ENCODE measurements at regions not wholly inside any gene's neighbourhood (a gene's known extent, or its start where the extent isn't known, plus 50 kb on each side); places are given as distances from the start of the nearest gene placed in this dataset.
"Not testable (repeated sequence)": the region's sequence is repeated elsewhere in the genome, so short reads cannot be mapped to it uniquely, and the experiment has no call there.

GRCh38 chr11:91528965-91529364 is 695.7 kb upstream of the FAT3 start:
- Histone ChIP-seq H3K4me1 (ENCODE audit: control insufficient read depth, insufficient read depth, low read length) (no peaks in the 10 kb centered on the region), H3K27ac (ENCODE audit: insufficient read depth, low read depth, low read length, poor library complexity, severe bottlenecking) (no peak overlapping the region), H3K36me3 (ENCODE audit: control insufficient read depth, insufficient read depth, low read length) (no peaks in the 10 kb centered on the region), H3K27me3 (ENCODE audit: control insufficient read depth, insufficient read depth, low read length, poor library complexity, severe bottlenecking) (no peaks in the 10 kb centered on the region), H3K4me3 (ENCODE audit: insufficient read depth, low read depth, low read length) (no peak overlapping the region), H3K9me3 (ENCODE audit: control insufficient read depth, low read length) (no peaks in the 10 kb centered on the region)
- WGBS, 2 experiments: 100% methylated on average over 1 of the region's 1 CpG; no CpG with 5 or more reads in 1 of the 2 experiments

GRCh38 chr11:91527380-91528030 is 697.1 kb upstream of the FAT3 start:
- no peak overlapping the region for H3K27ac ChIP-seq (ENCODE audit: insufficient read depth, low read depth, low read length, poor library complexity, severe bottlenecking)
- no peaks in the 10 kb centered on the region for H3K4me1 ChIP-seq (ENCODE audit: control insufficient read depth, insufficient read depth, low read length)
- H3K27me3 ChIP-seq (ENCODE audit: control insufficient read depth, insufficient read depth, low read length, poor library complexity, severe bottlenecking): no peaks in the 10 kb centered on the region
- H3K9me3 ChIP-seq (ENCODE audit: control insufficient read depth, low read length): no peaks in the 10 kb centered on the region
- no peak overlapping the region for H3K4me3 ChIP-seq (ENCODE audit: insufficient read depth, low read depth, low read length)
- WGBS, 2 experiments: 69 to 72% methylated on average over 4 of the region's 4 CpGs
- H3K36me3 ChIP-seq (ENCODE audit: control insufficient read depth, insufficient read depth, low read length): no peaks in the 10 kb centered on the region

GRCh38 chr11:91513734-91514133 is 710.9 kb upstream of the FAT3 start:
- Histone ChIP-seq H3K4me1 (ENCODE audit: control insufficient read depth, insufficient read depth, low read length) (no peaks in the 10 kb centered on the region), H3K4me3 (ENCODE audit: insufficient read depth, low read depth, low read length) (no peak overlapping the region), H3K27me3 (ENCODE audit: control insufficient read depth, insufficient read depth, low read length, poor library complexity, severe bottlenecking) (no peaks in the 10 kb centered on the region), H3K9me3 (ENCODE audit: control insufficient read depth, low read length) (no peaks in the 10 kb centered on the region), H3K36me3 (ENCODE audit: control insufficient read depth, insufficient read depth, low read length) (no peaks in the 10 kb centered on the region), H3K27ac (ENCODE audit: insufficient read depth, low read depth, low read length, poor library complexity, severe bottlenecking) (no peak overlapping the region)
- 44 to 47% methylated on average over 4 of the region's 4 CpGs for WGBS, 2 experiments

- no peaks in the 10 kb centered on the region for H3K36me3 ChIP-seq (ENCODE audit: control insufficient read depth, insufficient read depth, low read length)
- H3K9me3 ChIP-seq (ENCODE audit: control insufficient read depth, low read length): no peaks in the 10 kb centered on the region
- no peaks in the 10 kb centered on the region for H3K4me1 ChIP-seq (ENCODE audit: control insufficient read depth, insufficient read depth, low read length)
- H3K27ac ChIP-seq (ENCODE audit: insufficient read depth, low read depth, low read length, poor library complexity, severe bottlenecking): no peak overlapping the region
- WGBS, 2 experiments: no CpG with 5 or more reads among the region's 1 CpG
- no peak overlapping the region for H3K4me3 ChIP-seq (ENCODE audit: insufficient read depth, low read depth, low read length)
- no peaks in the 10 kb centered on the region for H3K27me3 ChIP-seq (ENCODE audit: control insufficient read depth, insufficient read depth, low read length, poor library complexity, severe bottlenecking)
These were observed 726.8 kb upstream of the FAT3 start for GRCh38 chr11:91497847-91498246.

GRCh38 chr11:91495837-91496236 is 728.8 kb upstream of the FAT3 start:
- no peaks in the 10 kb centered on the region for H3K9me3 ChIP-seq (ENCODE audit: control insufficient read depth, low read length)
- no peak overlapping the region for H3K27ac ChIP-seq (ENCODE audit: insufficient read depth, low read depth, low read length, poor library complexity, severe bottlenecking)
- H3K27me3 ChIP-seq (ENCODE audit: control insufficient read depth, insufficient read depth, low read length, poor library complexity, severe bottlenecking): no peaks in the 10 kb centered on the region
- no peaks in the 10 kb centered on the region for H3K36me3 ChIP-seq (ENCODE audit: control insufficient read depth, insufficient read depth, low read length)
- no peak overlapping the region for H3K4me3 ChIP-seq (ENCODE audit: insufficient read depth, low read depth, low read length)
- H3K4me1 ChIP-seq (ENCODE audit: control insufficient read depth, insufficient read depth, low read length): no peaks in the 10 kb centered on the region

GRCh38 chr11:91489989-91490388 is 734.6 kb upstream of the FAT3 start:
- H3K4me3 ChIP-seq (ENCODE audit: insufficient read depth, low read depth, low read length): no peak overlapping the region
- no peaks in the 10 kb centered on the region for H3K27me3 ChIP-seq (ENCODE audit: control insufficient read depth, insufficient read depth, low read length, poor library complexity, severe bottlenecking)
- H3K9me3 ChIP-seq (ENCODE audit: control insufficient read depth, low read length): no peaks in the 10 kb centered on the region
- H3K27ac ChIP-seq (ENCODE audit: insufficient read depth, low read depth, low read length, poor library complexity, severe bottlenecking): peak overlapping the region; percentile 11
- 38 to 52% methylated on average over 5 of the region's 5 CpGs for WGBS, 2 experiments
- no peaks in the 10 kb centered on the region for H3K36me3 ChIP-seq (ENCODE audit: control insufficient read depth, insufficient read depth, low read length)
- no peaks in the 10 kb centered on the region for H3K4me1 ChIP-seq (ENCODE audit: control insufficient read depth, insufficient read depth, low read length)

- H3K27ac ChIP-seq (ENCODE audit: insufficient read depth, low read depth, low read length, poor library complexity, severe bottlenecking); H3K9me3 ChIP-seq (ENCODE audit: control insufficient read depth, low read length); H3K27me3 ChIP-seq (ENCODE audit: control insufficient read depth, insufficient read depth, low read length, poor library complexity, severe bottlenecking); H3K4me3 ChIP-seq (ENCODE audit: insufficient read depth, low read depth, low read length); H3K36me3 ChIP-seq (ENCODE audit: control insufficient read depth, insufficient read depth, low read length); H3K4me1 ChIP-seq (ENCODE audit: control insufficient read depth, insufficient read depth, low read length): not testable (repeated sequence)
- WGBS, 2 experiments: 91% methylated on average over 1 of the region's 1 CpG; no CpG with 5 or more reads in 1 of the 2 experiments
These were observed 740.7 kb upstream of the FAT3 start for GRCh38 chr11:91483956-91484355.

- H3K36me3 ChIP-seq (ENCODE audit: control insufficient read depth, insufficient read depth, low read length); H3K4me1 ChIP-seq (ENCODE audit: control insufficient read depth, insufficient read depth, low read length); H3K4me3 ChIP-seq (ENCODE audit: insufficient read depth, low read depth, low read length); H3K27ac ChIP-seq (ENCODE audit: insufficient read depth, low read depth, low read length, poor library complexity, severe bottlenecking); H3K27me3 ChIP-seq (ENCODE audit: control insufficient read depth, insufficient read depth, low read length, poor library complexity, severe bottlenecking); H3K9me3 ChIP-seq (ENCODE audit: control insufficient read depth, low read length): not testable (repeated sequence)
- 88% methylated on average over 2 of the region's 2 CpGs; no CpG with 5 or more reads in 1 of the 2 experiments for WGBS, 2 experiments
These were observed 742.7 kb upstream of the FAT3 start for GRCh38 chr11:91481875-91482274.

- 97% methylated on average over 2 to 3 of the region's 3 CpGs for WGBS, 2 experiments
- H3K27ac ChIP-seq (ENCODE audit: insufficient read depth, low read depth, low read length, poor library complexity, severe bottlenecking): no peak overlapping the region
- H3K4me1 ChIP-seq (ENCODE audit: control insufficient read depth, insufficient read depth, low read length): no peaks in the 10 kb centered on the region
- no peak overlapping the region for H3K4me3 ChIP-seq (ENCODE audit: insufficient read depth, low read depth, low read length)
- no peaks in the 10 kb centered on the region for H3K9me3 ChIP-seq (ENCODE audit: control insufficient read depth, low read length)
- H3K36me3 ChIP-seq (ENCODE audit: control insufficient read depth, insufficient read depth, low read length): no peaks in the 10 kb centered on the region
- no peaks in the 10 kb centered on the region for H3K27me3 ChIP-seq (ENCODE audit: control insufficient read depth, insufficient read depth, low read length, poor library complexity, severe bottlenecking)
These were observed 754.0 kb upstream of the FAT3 start for GRCh38 chr11:91470656-91471055.

- Histone ChIP-seq H3K27ac (ENCODE audit: insufficient read depth, low read depth, low read length, poor library complexity, severe bottlenecking) (no peak overlapping the region), H3K4me1 (ENCODE audit: control insufficient read depth, insufficient read depth, low read length) (no peaks in the 10 kb centered on the region), H3K36me3 (ENCODE audit: control insufficient read depth, insufficient read depth, low read length) (no peaks in the 10 kb centered on the region), H3K27me3 (ENCODE audit: control insufficient read depth, insufficient read depth, low read length, poor library complexity, severe bottlenecking) (no peaks in the 10 kb centered on the region), H3K4me3 (ENCODE audit: insufficient read depth, low read depth, low read length) (no peak overlapping the region), H3K9me3 (ENCODE audit: control insufficient read depth, low read length) (no peaks in the 10 kb centered on the region)
- 100% methylated on average over 1 of the region's 1 CpG; no CpG with 5 or more reads in 1 of the 2 experiments for WGBS, 2 experiments
These were observed 764.8 kb upstream of the FAT3 start for GRCh38 chr11:91459840-91460239.

- Histone ChIP-seq H3K4me3 (ENCODE audit: insufficient read depth, low read depth, low read length) (no peak overlapping the region), H3K9me3 (ENCODE audit: control insufficient read depth, low read length) (no peaks in the 10 kb centered on the region), H3K36me3 (ENCODE audit: control insufficient read depth, insufficient read depth, low read length) (no peaks in the 10 kb centered on the region), H3K4me1 (ENCODE audit: control insufficient read depth, insufficient read depth, low read length) (no peaks in the 10 kb centered on the region), H3K27ac (ENCODE audit: insufficient read depth, low read depth, low read length, poor library complexity, severe bottlenecking) (no peak overlapping the region), H3K27me3 (ENCODE audit: control insufficient read depth, insufficient read depth, low read length, poor library complexity, severe bottlenecking) (no peaks in the 10 kb centered on the region)
- 85 to 86% methylated on average over 4 of the region's 4 CpGs for WGBS, 2 experiments
These were observed 778.4 kb upstream of the FAT3 start for GRCh38 chr11:91446267-91446666.
